PC-3 (cell line): ENCODE measurements at regions not wholly inside any gene's neighbourhood (a gene's known extent, or its start where the extent isn't known, plus 50 kb on each side); places are given as distances from the start of the nearest gene placed in this dataset.
"Not testable (repeated sequence)": the region's sequence is repeated elsewhere in the genome, so short reads cannot be mapped to it uniquely, and the experiment has no call there.

Experiments used
- ATAC-seq: fragments of 200-7000 bp; cut with Tn5 transposase; 2 replicates; pipeline ENCODE4 v1.9.1; 2020; ENCODE audit warnings: mild to moderate bottlenecking, moderate library complexity
- BruUV-seq: library from RNA; stranded (reverse); fragments of 400-500 nt; replicated peaks from 2 replicates; lab custom pipeline; 2021; lab: Mats Ljungman, UMichigan
- CTCF ChIA-PET: fragments of 300-600 bp; sonication (Branson Sonifier 250); formaldehyde crosslinking; loops from one replicate; lab custom pipeline; 2022; ENCODE audit warnings: antibody characterized with exemption; lab: Charles Lee
- POLR2A ChIA-PET: fragments of 300-600 bp; sonication (Branson Sonifier 250); formaldehyde crosslinking; loops from one replicate; lab custom pipeline; 2022; ENCODE audit warnings: antibody characterized with exemption; ENCODE audit not compliant: unreplicated experiment; lab: Charles Lee
- DNase-seq: peaks from one replicate; pipeline ENCODE4 v3.0.0-alpha.2; 2015
- H2AFZ ChIP-seq: fragments of 300-600 bp; sonication (generic); 2 replicates; pipeline ENCODE4 v1.6.0; 2016; ENCODE audit warnings: antibody characterized with exemption, low read length
- H3F3A ChIP-seq: fragments of 300-600 bp; sonication (generic); one replicate; pipeline ENCODE4 v1.6.0; 2017; ENCODE audit warnings: antibody characterized with exemption, low read length, control low read depth, mild to moderate bottlenecking; ENCODE audit not compliant: unreplicated experiment
- H3K27ac ChIP-seq: fragments of 300-600 bp; sonication (generic); 2 replicates; pipeline ENCODE4 v1.5.1; 2016; ENCODE audit warnings: mild to moderate bottlenecking, low read length
- H3K27me3 ChIP-seq: fragments of 300-600 bp; sonication (generic); 2 replicates; pipeline ENCODE4 v1.6.1; 2016; ENCODE audit warnings: low read length, mixed read lengths
- H3K36me3 ChIP-seq: fragments of 300-600 bp; sonication (generic); 2 replicates; pipeline ENCODE4 v1.6.1; 2016; ENCODE audit warnings: low read depth, mixed run types, low read length, mixed read lengths
- H3K4me1 ChIP-seq: fragments of 300-600 bp; sonication (generic); 2 replicates; pipeline ENCODE4 v1.5.1; 2016; ENCODE audit warnings: low read length; ENCODE audit not compliant: insufficient read depth
- H3K4me2 ChIP-seq: fragments of 300-600 bp; sonication (generic); 2 replicates; pipeline ENCODE4 v1.6.0; 2016; ENCODE audit warnings: low read length
- H3K4me3 ChIP-seq: fragments of 300-600 bp; sonication (generic); 2 replicates; pipeline ENCODE4 v1.5.1; 2016; ENCODE audit warnings: mild to moderate bottlenecking, low read length, mixed read lengths
- H3K79me2 ChIP-seq: fragments of 300-600 bp; sonication (generic); 2 replicates; pipeline ENCODE4 v1.6.1; 2017; ENCODE audit warnings: low read length, mixed read lengths
- H3K9ac ChIP-seq: fragments of 300-600 bp; sonication (generic); 2 replicates; pipeline ENCODE4 v1.6.0; 2016; ENCODE audit warnings: mild to moderate bottlenecking, low read length
- H3K9me2 ChIP-seq: fragments of 300-600 bp; sonication (generic); replicated peaks from 2 replicates; pipeline ENCODE4 v1.6.1; 2016; ENCODE audit warnings: mixed run types, low read length, mixed read lengths
- H3K9me3 ChIP-seq: fragments of 300-600 bp; sonication (generic); 2 replicates; pipeline ENCODE4 v1.6.1; 2016; ENCODE audit warnings: low read length, mixed read lengths
- H4K20me1 ChIP-seq: fragments of 300-600 bp; sonication (generic); 2 replicates; pipeline ENCODE4 v1.6.1; 2016; ENCODE audit warnings: low read length, mixed read lengths
- EZH2 ChIP-seq: fragments of 300-600 bp; sonication (generic); IDR thresholded peaks from one replicate; pipeline ENCODE4 v1.6.1; 2017; ENCODE audit warnings: antibody characterized with exemption, mild to moderate bottlenecking, low read length; ENCODE audit not compliant: unreplicated experiment
- EZH2phosphoT487 ChIP-seq: fragments of 300-600 bp; sonication (generic); IDR thresholded peaks from 2 replicates; pipeline ENCODE4 v1.6.1; 2018; ENCODE audit warnings: mild to moderate bottlenecking, antibody characterized with exemption, low read length, borderline replicate concordance
- intact Hi-C: fragments of 100-400 bp; cut with micrococcal nuclease; formaldehyde crosslinking; loops from 2 replicates; pipeline ENCODE4 v1.9.0; 2023
- TF ChIP-seq, protein P1 (sequence below): fragments of 300-600 bp; sonication (generic); conservative IDR thresholded peaks from 2 replicates; pipeline ENCODE4 v1.5.1; 2017; ENCODE audit warnings: antibody characterized with exemption, low read depth, mild to moderate bottlenecking, low read length

DNA sequence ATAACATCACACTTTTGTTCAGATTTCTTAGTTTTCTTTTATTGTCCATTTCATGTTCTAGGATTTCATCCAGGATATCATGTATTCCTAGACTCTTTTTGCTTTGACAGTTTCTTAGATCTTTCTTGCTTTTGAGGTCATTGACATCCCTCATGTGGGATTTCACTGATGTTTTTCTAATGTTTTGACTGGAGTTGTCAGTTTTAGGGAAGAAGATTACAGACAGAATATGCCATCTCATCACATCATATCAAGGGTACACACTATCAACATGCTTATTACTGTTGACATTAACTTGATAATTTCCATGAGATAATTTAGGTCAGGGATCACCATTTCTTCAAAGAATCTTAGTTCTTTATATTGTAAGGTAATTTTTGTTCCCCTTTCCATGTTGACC, 101.7 kb downstream of the NPAP1 start:
- no peak overlapping the region for H3K4me3 ChIP-seq
- no TSS peak for BruUV-seq
- ATAC-seq, result no peak
- H3K79me2 ChIP-seq, result no peaks in the 10 kb centered on the region
- peaks cover 22% of the 10 kb centered on the region for H3K9me3 ChIP-seq
- no peaks in the 10 kb centered on the region for H3K9me2 ChIP-seq
- DNase-seq, result no peak
- H3K36me3 ChIP-seq, result no peaks in the 10 kb centered on the region
- POLR2A ChIA-PET, result no interaction called here
- no peaks in the 10 kb centered on the region for H3K4me1 ChIP-seq
- intact Hi-C loops, result no loop called here
- no peak overlapping the region for H3K4me2 ChIP-seq
- H3K9ac ChIP-seq, result no peak overlapping the region
- H3K27ac ChIP-seq, result no peak overlapping the region
- H3F3A ChIP-seq, result no peaks in the 10 kb centered on the region
- no peak overlapping the region for H2AFZ ChIP-seq
- no peaks in the 10 kb centered on the region for H3K27me3 ChIP-seq
- CTCF ChIA-PET, result no interaction called here
- no peak for TF ChIP-seq EZH2phosphoT487
- TF ChIP-seq, protein P1, sequence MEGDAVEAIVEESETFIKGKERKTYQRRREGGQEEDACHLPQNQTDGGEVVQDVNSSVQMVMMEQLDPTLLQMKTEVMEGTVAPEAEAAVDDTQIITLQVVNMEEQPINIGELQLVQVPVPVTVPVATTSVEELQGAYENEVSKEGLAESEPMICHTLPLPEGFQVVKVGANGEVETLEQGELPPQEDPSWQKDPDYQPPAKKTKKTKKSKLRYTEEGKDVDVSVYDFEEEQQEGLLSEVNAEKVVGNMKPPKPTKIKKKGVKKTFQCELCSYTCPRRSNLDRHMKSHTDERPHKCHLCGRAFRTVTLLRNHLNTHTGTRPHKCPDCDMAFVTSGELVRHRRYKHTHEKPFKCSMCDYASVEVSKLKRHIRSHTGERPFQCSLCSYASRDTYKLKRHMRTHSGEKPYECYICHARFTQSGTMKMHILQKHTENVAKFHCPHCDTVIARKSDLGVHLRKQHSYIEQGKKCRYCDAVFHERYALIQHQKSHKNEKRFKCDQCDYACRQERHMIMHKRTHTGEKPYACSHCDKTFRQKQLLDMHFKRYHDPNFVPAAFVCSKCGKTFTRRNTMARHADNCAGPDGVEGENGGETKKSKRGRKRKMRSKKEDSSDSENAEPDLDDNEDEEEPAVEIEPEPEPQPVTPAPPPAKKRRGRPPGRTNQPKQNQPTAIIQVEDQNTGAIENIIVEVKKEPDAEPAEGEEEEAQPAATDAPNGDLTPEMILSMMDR, result no peak
- TF ChIP-seq EZH2, result no peak
- H4K20me1 ChIP-seq, result no peaks in the 10 kb centered on the region

DNA sequence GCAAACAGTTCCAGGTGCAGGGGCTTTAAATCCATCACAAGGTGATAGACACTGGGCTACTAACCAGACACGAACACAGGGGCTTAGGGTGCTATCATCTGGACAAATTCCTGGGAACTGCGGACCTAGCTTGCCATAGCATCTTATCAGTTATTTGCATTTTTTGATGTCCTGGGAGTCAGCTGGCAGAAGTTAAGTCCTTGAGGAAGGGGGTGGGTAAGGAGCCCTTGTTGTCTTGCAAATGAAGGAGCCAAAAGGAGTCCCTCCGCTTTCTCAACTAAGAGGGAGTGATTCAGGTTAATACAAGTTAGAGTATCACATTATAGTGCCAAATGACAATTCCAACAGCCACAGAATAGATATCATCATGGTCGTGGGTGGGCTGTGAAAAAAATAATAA, 108.9 kb downstream of the NPAP1 start:
- Histone ChIP-seq H3K4me2 (no peak overlapping the region), H3K9me2 (no peaks in the 10 kb centered on the region), H2AFZ (no peak overlapping the region), H3K79me2 (no peaks in the 10 kb centered on the region), H3K9me3 (peaks cover 19% of the 10 kb centered on the region), H3K4me3 (no peak overlapping the region), H3K27ac (no peak overlapping the region), H3K36me3 (no peaks in the 10 kb centered on the region), H3K27me3 (no peaks in the 10 kb centered on the region), H4K20me1 (no peaks in the 10 kb centered on the region), H3F3A (no peaks in the 10 kb centered on the region), H3K9ac (no peak overlapping the region), H3K4me1 (no peaks in the 10 kb centered on the region)
- DNase-seq (no peak), ATAC-seq (no peak)
- BruUV-seq, result no TSS peak
- ChIA-PET POLR2A (no interaction called here), CTCF (no interaction called here)
- intact Hi-C loops, result no loop called here
- no peak for TF ChIP-seq EZH2phosphoT487

- Histone ChIP-seq H3K9me3 (peaks cover 19% of the 10 kb centered on the region), H3F3A (no peaks in the 10 kb centered on the region), H3K27ac (no peak overlapping the region), H4K20me1 (no peaks in the 10 kb centered on the region), H3K79me2 (no peaks in the 10 kb centered on the region), H3K4me1 (no peaks in the 10 kb centered on the region), H3K36me3 (no peaks in the 10 kb centered on the region), H3K9me2 (no peaks in the 10 kb centered on the region), H3K4me2 (no peak overlapping the region), H3K27me3 (no peaks in the 10 kb centered on the region), H2AFZ (no peak overlapping the region), H3K9ac (no peak overlapping the region), H3K4me3 (no peak overlapping the region)
- POLR2A ChIA-PET, result no interaction called here
- no TSS peak for BruUV-seq
- ATAC-seq, result no peak
- no peak for DNase-seq
- CTCF ChIA-PET, result no interaction called here
- no peak for TF ChIP-seq EZH2phosphoT487
- TF ChIP-seq, protein P1, result no peak
- no peak for TF ChIP-seq EZH2
- intact Hi-C loops, result no loop called here
Measured at GRCh38 chr15:24786347-24786746, 110.8 kb downstream of the NPAP1 start.

GRCh38 chr15:24802624-24803023, 127.0 kb downstream of the NPAP1 start:
- H3K9ac ChIP-seq, H3K4me3 ChIP-seq, H3K79me2 ChIP-seq, H3K36me3 ChIP-seq, DNase-seq, H3K9me2 ChIP-seq, H3K4me1 ChIP-seq, H3F3A ChIP-seq, H2AFZ ChIP-seq, intact Hi-C loops, BruUV-seq, H3K27me3 ChIP-seq, H3K4me2 ChIP-seq, POLR2A ChIA-PET, CTCF ChIA-PET, H4K20me1 ChIP-seq, H3K27ac ChIP-seq, ATAC-seq: not testable (repeated sequence)
- H3K9me3 ChIP-seq, result peaks cover 25% of the 10 kb centered on the region; the same call in 1 of the 2 replicates
